Activated naive CD8-positive, alpha-beta T cell treated with anti-CD3 and anti-CD28 coated beads, Interleukin-2, amount 50 U/mL, for 24 hours (primary cell): ENCODE measurements at regions not wholly inside any gene's neighbourhood (a gene's known extent, or its start where the extent isn't known, plus 50 kb on each side); places are given as distances from the start of the nearest gene placed in this dataset.

ENCODE experiments used
- ATAC-seq: fragments of 150-1000 bp; cut with Tn5 transposase; one replicate; pipeline ENCODE4 v1.10.0; 2021
- DNase-seq: peaks from one replicate; pipeline ENCODE4 v3.0.0; 2021
- H3K27ac Mint-ChIP-seq: one replicate; pipeline ENCODE4 v1.8.0; 2021; ENCODE audit warnings: mild to moderate bottlenecking, mixed read lengths
- H3K27me3 Mint-ChIP-seq: one replicate; pipeline ENCODE4 v1.8.0; 2021; ENCODE audit warnings: mixed read lengths
- H3K36me3 Mint-ChIP-seq: one replicate; pipeline ENCODE4 v1.8.0; 2021; ENCODE audit warnings: low read depth, mixed read lengths
- H3K4me1 Mint-ChIP-seq: one replicate; pipeline ENCODE4 v1.8.0; 2021; ENCODE audit warnings: mixed read lengths
- H3K4me3 Mint-ChIP-seq: one replicate; pipeline ENCODE4 v1.8.0; 2021; ENCODE audit warnings: mild to moderate bottlenecking, moderate library complexity, mixed read lengths
- H3K9me3 Mint-ChIP-seq: one replicate; pipeline ENCODE4 v1.8.0; 2021; ENCODE audit warnings: mixed read lengths

GRCh38 chr3:25130724-25131520, 297.1 kb upstream of the RARB start:
- H3K4me1 Mint-ChIP-seq = no peaks in the 10 kb centered on the region
- no peak overlapping the region for H3K27ac Mint-ChIP-seq
- H3K4me3 Mint-ChIP-seq = no peak overlapping the region
- DNase-seq = no peak
- no peaks in the 10 kb centered on the region for H3K36me3 Mint-ChIP-seq
- H3K9me3 Mint-ChIP-seq = peaks cover 33% of the 10 kb centered on the region
- no peak for ATAC-seq
- no peaks in the 10 kb centered on the region for H3K27me3 Mint-ChIP-seq

- no peak overlapping the region for H3K27ac Mint-ChIP-seq
- H3K36me3 Mint-ChIP-seq = no peaks in the 10 kb centered on the region
- H3K4me3 Mint-ChIP-seq = no peak overlapping the region
- ATAC-seq = no peak
- DNase-seq = no peak
- H3K4me1 Mint-ChIP-seq = no peaks in the 10 kb centered on the region
- peaks cover 23% of the 10 kb centered on the region for H3K9me3 Mint-ChIP-seq
- no peaks in the 10 kb centered on the region for H3K27me3 Mint-ChIP-seq
Measured at GRCh38 chr3:25133588-25133987, 294.5 kb upstream of the RARB start.

GRCh38 chr3:25137606-25138005, 290.5 kb upstream of the RARB start:
- Mint-ChIP-seq H3K9me3 (peaks cover 7% of the 10 kb centered on the region), H3K4me3 (no peak overlapping the region), H3K27ac (no peak overlapping the region), H3K36me3 (no peaks in the 10 kb centered on the region), H3K4me1 (no peaks in the 10 kb centered on the region), H3K27me3 (no peaks in the 10 kb centered on the region)
- DNase-seq (no peak), ATAC-seq (no peak)

- no peak for ATAC-seq
- Mint-ChIP-seq H3K36me3 (no peaks in the 10 kb centered on the region), H3K4me3 (no peak overlapping the region), H3K9me3 (peaks cover 11% of the 10 kb centered on the region), H3K4me1 (no peaks in the 10 kb centered on the region), H3K27me3 (no peaks in the 10 kb centered on the region), H3K27ac (no peak overlapping the region)
- DNase-seq = no peak
Measured at GRCh38 chr3:25139267-25139666, 288.8 kb upstream of the RARB start.

- H3K36me3 Mint-ChIP-seq = no peaks in the 10 kb centered on the region
- no peak overlapping the region for H3K27ac Mint-ChIP-seq
- H3K4me1 Mint-ChIP-seq = no peaks in the 10 kb centered on the region
- H3K4me3 Mint-ChIP-seq = no peak overlapping the region
- ATAC-seq (no peak), DNase-seq (no peak)
- H3K9me3 Mint-ChIP-seq = peaks cover 12% of the 10 kb centered on the region
- no peaks in the 10 kb centered on the region for H3K27me3 Mint-ChIP-seq
Measured at GRCh38 chr3:25142609-25143355, 285.3 kb upstream of the RARB start.

- no peaks in the 10 kb centered on the region for H3K4me1 Mint-ChIP-seq
- H3K4me3 Mint-ChIP-seq = no peak overlapping the region
- no peaks in the 10 kb centered on the region for H3K27me3 Mint-ChIP-seq
- H3K27ac Mint-ChIP-seq = no peak overlapping the region
- no peaks in the 10 kb centered on the region for H3K36me3 Mint-ChIP-seq
- DNase-seq = no peak
- ATAC-seq = no peak
- peaks cover 12% of the 10 kb centered on the region for H3K9me3 Mint-ChIP-seq
Measured at GRCh38 chr3:25143356-25144025, 284.6 kb upstream of the RARB start.

GRCh38 chr3:25144430-25144829, 283.6 kb upstream of the RARB start:
- DNase-seq (no peak), ATAC-seq (no peak)
- Mint-ChIP-seq H3K27me3 (no peaks in the 10 kb centered on the region), H3K4me3 (no peak overlapping the region), H3K9me3 (peaks cover 12% of the 10 kb centered on the region), H3K36me3 (no peaks in the 10 kb centered on the region), H3K4me1 (no peaks in the 10 kb centered on the region), H3K27ac (no peak overlapping the region)

- Mint-ChIP-seq H3K27me3 (no peaks in the 10 kb centered on the region), H3K4me3 (no peak overlapping the region), H3K27ac (no peak overlapping the region), H3K9me3 (peaks cover 15% of the 10 kb centered on the region), H3K4me1 (no peaks in the 10 kb centered on the region), H3K36me3 (no peaks in the 10 kb centered on the region)
- DNase-seq (no peak), ATAC-seq (no peak)
Measured at GRCh38 chr3:25145176-25145575, 282.9 kb upstream of the RARB start.

- no peak overlapping the region for H3K27ac Mint-ChIP-seq
- no peaks in the 10 kb centered on the region for H3K36me3 Mint-ChIP-seq
- no peak for DNase-seq
- H3K9me3 Mint-ChIP-seq = peaks cover 11% of the 10 kb centered on the region
- H3K27me3 Mint-ChIP-seq = no peaks in the 10 kb centered on the region
- H3K4me1 Mint-ChIP-seq = no peaks in the 10 kb centered on the region
- H3K4me3 Mint-ChIP-seq = no peak overlapping the region
- ATAC-seq = no peak
Measured at GRCh38 chr3:25150199-25150598, 277.9 kb upstream of the RARB start.

- no peak overlapping the region for H3K4me3 Mint-ChIP-seq
- H3K4me1 Mint-ChIP-seq = no peaks in the 10 kb centered on the region
- no peak overlapping the region for H3K27ac Mint-ChIP-seq
- H3K36me3 Mint-ChIP-seq = no peaks in the 10 kb centered on the region
- peaks cover 8% of the 10 kb centered on the region for H3K9me3 Mint-ChIP-seq
- no peaks in the 10 kb centered on the region for H3K27me3 Mint-ChIP-seq
- DNase-seq (no peak), ATAC-seq (no peak)
Measured at GRCh38 chr3:25151281-25151902, 276.7 kb upstream of the RARB start.

- Mint-ChIP-seq H3K27me3 (no peaks in the 10 kb centered on the region), H3K9me3 (peaks cover 8% of the 10 kb centered on the region), H3K36me3 (no peaks in the 10 kb centered on the region), H3K4me3 (no peak overlapping the region), H3K4me1 (no peaks in the 10 kb centered on the region), H3K27ac (no peak overlapping the region)
- no peak for ATAC-seq
- DNase-seq = no peak
Measured at GRCh38 chr3:25151903-25152295, 276.2 kb upstream of the RARB start.

- no peak for ATAC-seq
- H3K4me1 Mint-ChIP-seq = no peaks in the 10 kb centered on the region
- H3K9me3 Mint-ChIP-seq = peaks cover 8% of the 10 kb centered on the region
- DNase-seq = no peak
- no peak overlapping the region for H3K4me3 Mint-ChIP-seq
- no peak overlapping the region for H3K27ac Mint-ChIP-seq
- no peaks in the 10 kb centered on the region for H3K27me3 Mint-ChIP-seq
- no peaks in the 10 kb centered on the region for H3K36me3 Mint-ChIP-seq
Measured at GRCh38 chr3:25153136-25153535, 274.9 kb upstream of the RARB start.

GRCh38 chr3:25153561-25153960, 274.5 kb upstream of the RARB start:
- Mint-ChIP-seq H3K36me3 (no peaks in the 10 kb centered on the region), H3K9me3 (peaks cover 8% of the 10 kb centered on the region), H3K4me1 (no peaks in the 10 kb centered on the region), H3K27ac (no peak overlapping the region), H3K4me3 (no peak overlapping the region), H3K27me3 (no peaks in the 10 kb centered on the region)
- no peak for ATAC-seq
- no peak for DNase-seq

- no peak for DNase-seq
- Mint-ChIP-seq H3K9me3 (peaks cover 5% of the 10 kb centered on the region), H3K4me1 (no peaks in the 10 kb centered on the region), H3K4me3 (no peak overlapping the region), H3K27me3 (no peaks in the 10 kb centered on the region), H3K27ac (no peak overlapping the region), H3K36me3 (no peaks in the 10 kb centered on the region)
- no peak for ATAC-seq
Measured at GRCh38 chr3:25155652-25156471, 272.2 kb upstream of the RARB start.
